ENCODE measurements at regions not wholly inside any gene's neighbourhood (a gene's known extent, or its start where the extent isn't known, plus 50 kb on each side); places are given as distances from the start of the nearest gene placed in this dataset.

- Histone ChIP-seq H3K79me2 (ENCODE audit: control insufficient read depth, insufficient read depth, low read length, unreplicated experiment) (no peaks in the 10 kb centered on the region), H3K36me3 (ENCODE audit: insufficient read depth, low read length) (no peaks in the 10 kb centered on the region), H3K27ac (ENCODE audit: low read depth, low read length) (no peak overlapping the region), H3K4me3 (ENCODE audit: low read depth, low read length) (no peak overlapping the region), H3K4me1 (ENCODE audit: control insufficient read depth, insufficient read depth, low read length, unreplicated experiment) (no peaks in the 10 kb centered on the region), H3K27me3 (ENCODE audit: insufficient read depth, low read length) (no peaks in the 10 kb centered on the region), H2AFZ (ENCODE audit: low read length, unreplicated experiment) (no peak overlapping the region)
Observed at GRCh38 chr12:41899577-41899976, 245.1 kb downstream of the GXYLT1 start.

- Histone ChIP-seq H3K4me1 (ENCODE audit: control insufficient read depth, insufficient read depth, low read length, unreplicated experiment) (no peaks in the 10 kb centered on the region), H2AFZ (ENCODE audit: low read length, unreplicated experiment) (no peak overlapping the region), H3K79me2 (ENCODE audit: control insufficient read depth, insufficient read depth, low read length, unreplicated experiment) (no peaks in the 10 kb centered on the region), H3K4me3 (ENCODE audit: low read depth, low read length) (no peak overlapping the region), H3K27me3 (ENCODE audit: insufficient read depth, low read length) (no peaks in the 10 kb centered on the region), H3K36me3 (ENCODE audit: insufficient read depth, low read length) (no peaks in the 10 kb centered on the region), H3K27ac (ENCODE audit: low read depth, low read length) (no peak overlapping the region)
Observed at GRCh38 chr12:41897593-41897992, 247.1 kb downstream of the GXYLT1 start.

GRCh38 chr12:41893491-41893890 is 251.2 kb downstream of the GXYLT1 start:
- Histone ChIP-seq H3K36me3 (ENCODE audit: insufficient read depth, low read length) (no peaks in the 10 kb centered on the region), H3K79me2 (ENCODE audit: control insufficient read depth, insufficient read depth, low read length, unreplicated experiment) (no peaks in the 10 kb centered on the region), H2AFZ (ENCODE audit: low read length, unreplicated experiment) (no peak overlapping the region), H3K4me3 (ENCODE audit: low read depth, low read length) (no peak overlapping the region), H3K27me3 (ENCODE audit: insufficient read depth, low read length) (no peaks in the 10 kb centered on the region), H3K27ac (ENCODE audit: low read depth, low read length) (no peak overlapping the region), H3K4me1 (ENCODE audit: control insufficient read depth, insufficient read depth, low read length, unreplicated experiment) (no peaks in the 10 kb centered on the region)

DNA sequence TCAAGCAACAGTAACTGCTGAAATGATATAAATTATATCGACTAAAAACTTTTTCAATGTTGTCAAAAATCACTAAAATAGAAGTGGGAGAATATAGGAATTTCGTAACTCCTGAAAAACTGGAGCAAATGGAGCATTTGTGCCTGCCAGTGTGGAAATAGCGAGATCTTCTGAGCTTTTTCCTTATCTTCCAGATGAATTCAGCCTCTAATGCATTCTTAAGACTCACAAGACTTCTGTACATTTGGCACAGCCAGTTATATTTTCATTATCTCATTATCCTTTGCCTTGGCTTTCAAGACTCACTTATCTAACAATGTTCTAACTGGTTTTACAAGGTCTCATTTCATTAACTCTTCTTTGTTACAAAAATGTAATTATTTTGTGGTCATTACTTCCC is 252.4 kb downstream of the GXYLT1 start:
- Histone ChIP-seq H3K4me1 (ENCODE audit: control insufficient read depth, insufficient read depth, low read length, unreplicated experiment) (no peaks in the 10 kb centered on the region), H2AFZ (ENCODE audit: low read length, unreplicated experiment) (no peak overlapping the region), H3K27me3 (ENCODE audit: insufficient read depth, low read length) (no peaks in the 10 kb centered on the region), H3K4me3 (ENCODE audit: low read depth, low read length) (no peak overlapping the region), H3K27ac (ENCODE audit: low read depth, low read length) (no peak overlapping the region), H3K79me2 (ENCODE audit: control insufficient read depth, insufficient read depth, low read length, unreplicated experiment) (no peaks in the 10 kb centered on the region), H3K36me3 (ENCODE audit: insufficient read depth, low read length) (no peaks in the 10 kb centered on the region)

- no peaks in the 10 kb centered on the region for H3K36me3 ChIP-seq (ENCODE audit: insufficient read depth, low read length)
- no peak overlapping the region for H2AFZ ChIP-seq (ENCODE audit: low read length, unreplicated experiment)
- no peak overlapping the region for H3K4me3 ChIP-seq (ENCODE audit: low read depth, low read length)
- H3K79me2 ChIP-seq (ENCODE audit: control insufficient read depth, insufficient read depth, low read length, unreplicated experiment) = no peaks in the 10 kb centered on the region
- no peaks in the 10 kb centered on the region for H3K4me1 ChIP-seq (ENCODE audit: control insufficient read depth, insufficient read depth, low read length, unreplicated experiment)
- H3K27ac ChIP-seq (ENCODE audit: low read depth, low read length) = no peak overlapping the region
- H3K27me3 ChIP-seq (ENCODE audit: insufficient read depth, low read length) = no peaks in the 10 kb centered on the region
Observed at GRCh38 chr12:41891226-41891625, 253.4 kb downstream of the GXYLT1 start.

GRCh38 chr12:41888285-41888684 is 256.4 kb downstream of the GXYLT1 start:
- Histone ChIP-seq H3K27ac (ENCODE audit: low read depth, low read length) (no peak overlapping the region), H3K4me1 (ENCODE audit: control insufficient read depth, insufficient read depth, low read length, unreplicated experiment) (no peaks in the 10 kb centered on the region), H3K27me3 (ENCODE audit: insufficient read depth, low read length) (no peaks in the 10 kb centered on the region), H3K36me3 (ENCODE audit: insufficient read depth, low read length) (no peaks in the 10 kb centered on the region), H3K4me3 (ENCODE audit: low read depth, low read length) (no peak overlapping the region), H3K79me2 (ENCODE audit: control insufficient read depth, insufficient read depth, low read length, unreplicated experiment) (no peaks in the 10 kb centered on the region), H2AFZ (ENCODE audit: low read length, unreplicated experiment) (no peak overlapping the region)

DNA sequence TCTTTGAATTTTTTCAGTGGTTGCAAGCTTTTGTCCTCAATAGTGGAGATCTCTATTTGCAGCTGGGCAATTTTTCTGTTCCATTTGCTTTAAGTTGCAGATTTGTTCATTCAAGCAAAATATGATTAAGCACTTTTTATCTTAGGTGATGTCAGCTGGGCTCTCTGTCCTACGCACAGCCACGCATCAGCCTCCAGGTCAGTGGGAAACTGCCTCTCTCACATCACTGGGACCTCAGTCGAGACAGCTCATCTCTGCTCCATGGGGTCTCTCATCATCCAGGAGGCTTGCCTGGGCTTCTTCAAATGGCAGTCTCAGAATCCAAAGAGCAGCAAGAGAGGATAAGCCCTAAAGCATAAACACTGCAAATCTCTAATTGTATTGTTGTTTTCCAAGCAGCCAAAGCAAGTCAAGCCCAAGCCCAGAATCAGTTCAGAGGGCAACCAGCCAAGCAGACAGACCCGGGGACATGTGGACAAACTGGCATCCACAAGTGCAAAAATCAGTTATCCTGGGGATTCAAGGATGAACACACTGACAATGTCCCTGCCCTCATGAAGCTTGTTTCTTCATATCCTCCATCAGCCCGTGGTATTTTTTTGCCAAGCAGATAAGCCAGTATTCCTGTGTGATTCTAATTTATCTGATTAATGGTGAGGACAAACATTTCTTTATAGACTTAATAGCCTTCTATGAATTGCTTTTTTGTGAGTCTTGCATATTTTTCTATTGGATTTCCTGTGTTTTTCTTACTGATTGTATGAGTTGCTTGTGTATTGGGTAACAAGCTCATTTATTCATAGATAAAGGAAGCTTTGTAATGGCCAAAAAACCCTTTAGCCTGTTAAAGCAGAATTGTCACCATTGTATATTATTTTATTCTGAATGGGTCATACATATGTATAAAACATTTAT is 262.5 kb downstream of the GXYLT1 start:
- Histone ChIP-seq H3K4me1 (ENCODE audit: control insufficient read depth, insufficient read depth, low read length, unreplicated experiment) (no peaks in the 10 kb centered on the region), H3K4me3 (ENCODE audit: low read depth, low read length) (no peak overlapping the region), H3K36me3 (ENCODE audit: insufficient read depth, low read length) (no peaks in the 10 kb centered on the region), H3K79me2 (ENCODE audit: control insufficient read depth, insufficient read depth, low read length, unreplicated experiment) (no peaks in the 10 kb centered on the region), H3K27me3 (ENCODE audit: insufficient read depth, low read length) (no peaks in the 10 kb centered on the region), H3K27ac (ENCODE audit: low read depth, low read length) (no peak overlapping the region), H2AFZ (ENCODE audit: low read length, unreplicated experiment) (no peak overlapping the region)

GRCh38 chr12:41869432-41869831 is 275.2 kb downstream of the GXYLT1 start:
- Histone ChIP-seq H3K4me1 (ENCODE audit: control insufficient read depth, insufficient read depth, low read length, unreplicated experiment) (no peaks in the 10 kb centered on the region), H3K79me2 (ENCODE audit: control insufficient read depth, insufficient read depth, low read length, unreplicated experiment) (no peaks in the 10 kb centered on the region), H3K27ac (ENCODE audit: low read depth, low read length) (no peak overlapping the region), H3K27me3 (ENCODE audit: insufficient read depth, low read length) (no peaks in the 10 kb centered on the region), H2AFZ (ENCODE audit: low read length, unreplicated experiment) (no peak overlapping the region), H3K36me3 (ENCODE audit: insufficient read depth, low read length) (no peaks in the 10 kb centered on the region), H3K4me3 (ENCODE audit: low read depth, low read length) (no peak overlapping the region)

DNA sequence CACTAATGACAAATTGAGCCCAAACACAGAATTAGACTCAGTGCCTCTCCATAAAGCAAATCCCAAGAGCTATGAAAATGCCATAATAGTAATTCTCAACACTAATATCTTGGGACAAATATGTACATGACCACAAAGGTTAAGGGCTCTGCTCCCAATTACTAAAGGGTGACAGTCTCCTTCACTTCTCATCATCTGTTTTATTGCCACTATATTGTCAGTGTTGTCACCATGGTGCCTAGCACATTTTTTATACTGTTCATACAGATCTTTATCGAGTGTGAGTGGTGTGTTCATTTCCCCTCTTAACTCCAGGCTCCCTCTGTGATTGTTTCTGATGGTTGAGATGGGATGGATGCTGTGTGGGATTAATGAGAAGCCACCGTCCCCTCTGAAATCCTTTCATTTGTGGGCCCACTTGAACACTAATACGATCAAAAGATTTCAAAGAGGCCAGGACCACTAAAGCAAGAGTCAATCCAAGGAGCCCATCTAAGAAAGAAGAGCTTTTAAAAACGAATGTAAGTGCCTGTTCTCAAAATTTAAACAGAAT is 277.7 kb downstream of the GXYLT1 start:
- Histone ChIP-seq H2AFZ (ENCODE audit: low read length, unreplicated experiment) (no peak overlapping the region), H3K4me3 (ENCODE audit: low read depth, low read length) (no peak overlapping the region), H3K36me3 (ENCODE audit: insufficient read depth, low read length) (no peaks in the 10 kb centered on the region), H3K79me2 (ENCODE audit: control insufficient read depth, insufficient read depth, low read length, unreplicated experiment) (no peaks in the 10 kb centered on the region), H3K27me3 (ENCODE audit: insufficient read depth, low read length) (no peaks in the 10 kb centered on the region), H3K27ac (ENCODE audit: low read depth, low read length) (no peak overlapping the region), H3K4me1 (ENCODE audit: control insufficient read depth, insufficient read depth, low read length, unreplicated experiment) (no peaks in the 10 kb centered on the region)

- Histone ChIP-seq H3K27me3 (ENCODE audit: insufficient read depth, low read length) (no peaks in the 10 kb centered on the region), H3K79me2 (ENCODE audit: control insufficient read depth, insufficient read depth, low read length, unreplicated experiment) (no peaks in the 10 kb centered on the region), H3K36me3 (ENCODE audit: insufficient read depth, low read length) (no peaks in the 10 kb centered on the region), H3K4me3 (ENCODE audit: low read depth, low read length) (no peak overlapping the region), H2AFZ (ENCODE audit: low read length, unreplicated experiment) (no peak overlapping the region), H3K27ac (ENCODE audit: low read depth, low read length) (no peak overlapping the region), H3K4me1 (ENCODE audit: control insufficient read depth, insufficient read depth, low read length, unreplicated experiment) (no peaks in the 10 kb centered on the region)
Observed at GRCh38 chr12:41856228-41856627, 288.4 kb downstream of the GXYLT1 start.

DNA sequence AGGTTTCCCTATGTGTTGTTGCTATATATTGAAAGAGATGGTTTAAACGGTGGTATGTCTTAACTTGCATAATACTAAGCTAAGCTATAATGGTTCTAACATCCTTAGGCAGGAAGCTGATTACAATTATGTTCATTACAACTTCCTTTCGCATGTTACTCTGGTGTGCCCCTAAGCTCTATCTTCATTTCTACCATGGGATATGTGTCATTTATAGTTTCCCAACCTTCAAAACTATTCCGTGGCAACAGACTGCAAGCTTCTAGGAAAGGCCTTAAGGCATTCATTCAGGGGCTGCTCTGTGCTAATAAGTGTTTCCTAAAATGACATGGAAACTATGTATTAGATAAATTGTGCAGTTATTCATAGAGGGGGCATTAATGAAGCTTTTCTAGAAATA is 294.6 kb downstream of the GXYLT1 start:
- no peaks in the 10 kb centered on the region for H3K4me1 ChIP-seq (ENCODE audit: control insufficient read depth, insufficient read depth, low read length, unreplicated experiment)
- no peak overlapping the region for H3K27ac ChIP-seq (ENCODE audit: low read depth, low read length)
- H3K36me3 ChIP-seq (ENCODE audit: insufficient read depth, low read length) = no peaks in the 10 kb centered on the region
- no peak overlapping the region for H3K4me3 ChIP-seq (ENCODE audit: low read depth, low read length)
- no peaks in the 10 kb centered on the region for H3K27me3 ChIP-seq (ENCODE audit: insufficient read depth, low read length)
- no peak overlapping the region for H2AFZ ChIP-seq (ENCODE audit: low read length, unreplicated experiment)
- H3K79me2 ChIP-seq (ENCODE audit: control insufficient read depth, insufficient read depth, low read length, unreplicated experiment) = no peaks in the 10 kb centered on the region

All from ACC112 (cell line).